ENCODE measurements at regions not wholly inside any gene's neighbourhood (a gene's known extent, or its start where the extent isn't known, plus 50 kb on each side); places are given as distances from the start of the nearest gene placed in this dataset.

GRCh38 chr17:45687594-45687993 lies 96.5 kb upstream of the CRHR1 start:
- TF ChIP-seq TCF7L2 (IDR thresholded peaks at IDR 0.05; ENCODE audit: low read depth, low read length) (no peak), ZSCAN5A (CRISPR knock-in tag; IDR thresholded peaks at IDR 0.05; ENCODE audit: borderline replicate concordance) (no peak), SNAPC4 (CRISPR knock-in tag; IDR thresholded peaks at IDR 0.05) (no peak), PAXIP1 (CRISPR knock-in tag; conservative IDR thresholded peaks at IDR 0.05) (no peak), ZNF33B (CRISPR knock-in tag; IDR thresholded peaks at IDR 0.05) (no peak), ZNF446 (CRISPR knock-in tag; IDR thresholded peaks at IDR 0.05) (no peak)
- H3K4me1 ChIP-seq (ENCODE audit: insufficient read depth, low read length), result no peaks in the 10 kb centered on the region
- H3K4me3 ChIP-seq (replicated peaks in 1 of 3; ENCODE audit: insufficient read depth in 1 of 3, low read depth in 2 of 3, low read length in 3 of 3), result no peak overlapping the region
- no peak for FAIRE-seq
- no peak overlapping the region for H3K27ac ChIP-seq (ENCODE audit: extremely low read length, insufficient read depth, low read length)
- ATAC-seq, result no peak
- H3K27me3 ChIP-seq (ENCODE audit: control insufficient read depth in 1 of 2, insufficient read depth in 2 of 2, low read length in 2 of 2), result peaks cover 11 to 65% of the 10 kb centered on the region in 2 experiments
- ChIA-PET POLR2A (interaction anchor here (0.7 kb wide), 1 partner anchor 621 kb away, joined by 4 read pairs; no protein-coding TSS in a partner anchor), CTCF (ENCODE audit: low intra/inter-chr PET ratio, low total read pairs) (no interaction called here)
- in situ Hi-C loops (cut with HindIII; ENCODE audit: extremely low pct_ligation_motif_present, low pct_unique_long_range_greater_than_20kb) (no loop called here), intact Hi-C loops (cut with micrococcal nuclease; ENCODE audit: unreplicated experiment) (no loop called here)
- no peak overlapping the region for H3K4me2 ChIP-seq (ENCODE audit: low read depth, low read length)
- no TSS peak for BruUV-seq (replicated peaks)
- no peak for DNase-seq (ENCODE audit: low spot score)
- no peak overlapping the region for H3K9ac ChIP-seq (ENCODE audit: insufficient read depth, low read depth, low read length)
- H3K36me3 ChIP-seq (replicated peaks in 1 of 2; ENCODE audit: control insufficient read depth in 1 of 2, insufficient read depth in 2 of 2, low read length in 2 of 2), result no peaks in the 10 kb centered on the region
- WGBS (ENCODE audit: low lambda C conversion rate), result 0% methylated on average over 2 of the region's 2 CpGs
- H3K9me3 ChIP-seq (ENCODE audit: low read length), result no peaks in the 10 kb centered on the region
- no peaks in the 10 kb centered on the region for H3K79me2 ChIP-seq (ENCODE audit: insufficient read depth, low read length)
- no peaks in the 10 kb centered on the region; the same call in 1 of the 2 replicates for H4K20me1 ChIP-seq (ENCODE audit: insufficient read depth, low read length)
- H2AFZ ChIP-seq (ENCODE audit: low read length), result no peak overlapping the region
